Neural crest cell (in vitro differentiated cells): ENCODE measurements at regions not wholly inside any gene's neighbourhood (a gene's known extent, or its start where the extent isn't known, plus 50 kb on each side); places are given as distances from the start of the nearest gene placed in this dataset.

Experiments used
- DNase-seq: peaks from one replicate; pipeline ENCODE4 v3.0.0; 2021; ENCODE audit warnings: low read depth, mixed read lengths, low spot score
- H3K27ac Mint-ChIP-seq: one replicate; pipeline ENCODE4 v1.8.0; 2021; ENCODE audit warnings: mild to moderate bottlenecking, mixed read lengths; ENCODE audit not compliant: unreplicated experiment
- H3K27me3 Mint-ChIP-seq: 2 replicates; pipeline ENCODE4 v1.8.0; 2021; ENCODE audit warnings: low read depth, mild to moderate bottlenecking, mixed read lengths
- H3K36me3 Mint-ChIP-seq: 2 replicates; pipeline ENCODE4 v1.8.0; 2021; ENCODE audit warnings: low read depth, mild to moderate bottlenecking, mixed read lengths
- H3K4me1 Mint-ChIP-seq: 2 replicates; pipeline ENCODE4 v1.8.0; 2021; ENCODE audit warnings: mixed read lengths
- H3K4me3 Mint-ChIP-seq: one replicate; pipeline ENCODE4 v1.8.0; 2021; ENCODE audit warnings: mild to moderate bottlenecking, mixed read lengths
- H3K9me3 Mint-ChIP-seq: 2 replicates; pipeline ENCODE4 v1.8.0; 2021; ENCODE audit warnings: mixed read lengths
- TF ChIP-seq, protein P1 (sequence below): fragments of 200-600 bp; sonication (generic); conservative IDR thresholded peaks from 2 replicates; pipeline ENCODE4 v1.5.0; 2021; ENCODE audit warnings: antibody characterized with exemption, mild to moderate bottlenecking

DNA sequence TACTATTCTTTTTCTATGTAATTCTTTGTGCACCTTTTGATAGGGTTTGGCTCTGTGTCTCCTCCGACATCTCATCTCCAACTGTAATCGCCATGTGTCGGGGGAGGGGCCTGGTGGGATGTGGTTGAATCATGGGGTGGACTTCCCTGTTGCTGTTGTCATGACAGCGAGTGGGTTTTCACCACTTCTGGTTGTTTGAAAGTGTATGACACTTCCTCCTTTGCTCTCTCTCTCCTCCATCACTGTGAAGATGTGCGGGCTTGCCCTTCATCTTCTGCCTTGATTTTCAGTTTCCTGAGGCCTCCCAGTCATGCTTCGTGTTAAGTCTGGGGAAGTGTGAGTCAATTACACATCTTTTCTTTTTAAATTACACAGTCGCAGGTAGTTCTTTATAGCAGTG is 225.8 kb upstream of the DPPA4 start:
- Mint-ChIP-seq H3K27me3 (no peaks in the 10 kb centered on the region), H3K36me3 (peaks cover 5% of the 10 kb centered on the region), H3K9me3 (no peaks in the 10 kb centered on the region), H3K27ac (no peak overlapping the region), H3K4me3 (no peak overlapping the region), H3K4me1 (peaks cover 8% of the 10 kb centered on the region)
- TF ChIP-seq, protein P1, sequence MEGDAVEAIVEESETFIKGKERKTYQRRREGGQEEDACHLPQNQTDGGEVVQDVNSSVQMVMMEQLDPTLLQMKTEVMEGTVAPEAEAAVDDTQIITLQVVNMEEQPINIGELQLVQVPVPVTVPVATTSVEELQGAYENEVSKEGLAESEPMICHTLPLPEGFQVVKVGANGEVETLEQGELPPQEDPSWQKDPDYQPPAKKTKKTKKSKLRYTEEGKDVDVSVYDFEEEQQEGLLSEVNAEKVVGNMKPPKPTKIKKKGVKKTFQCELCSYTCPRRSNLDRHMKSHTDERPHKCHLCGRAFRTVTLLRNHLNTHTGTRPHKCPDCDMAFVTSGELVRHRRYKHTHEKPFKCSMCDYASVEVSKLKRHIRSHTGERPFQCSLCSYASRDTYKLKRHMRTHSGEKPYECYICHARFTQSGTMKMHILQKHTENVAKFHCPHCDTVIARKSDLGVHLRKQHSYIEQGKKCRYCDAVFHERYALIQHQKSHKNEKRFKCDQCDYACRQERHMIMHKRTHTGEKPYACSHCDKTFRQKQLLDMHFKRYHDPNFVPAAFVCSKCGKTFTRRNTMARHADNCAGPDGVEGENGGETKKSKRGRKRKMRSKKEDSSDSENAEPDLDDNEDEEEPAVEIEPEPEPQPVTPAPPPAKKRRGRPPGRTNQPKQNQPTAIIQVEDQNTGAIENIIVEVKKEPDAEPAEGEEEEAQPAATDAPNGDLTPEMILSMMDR: no peak
- no peak for DNase-seq

DNA sequence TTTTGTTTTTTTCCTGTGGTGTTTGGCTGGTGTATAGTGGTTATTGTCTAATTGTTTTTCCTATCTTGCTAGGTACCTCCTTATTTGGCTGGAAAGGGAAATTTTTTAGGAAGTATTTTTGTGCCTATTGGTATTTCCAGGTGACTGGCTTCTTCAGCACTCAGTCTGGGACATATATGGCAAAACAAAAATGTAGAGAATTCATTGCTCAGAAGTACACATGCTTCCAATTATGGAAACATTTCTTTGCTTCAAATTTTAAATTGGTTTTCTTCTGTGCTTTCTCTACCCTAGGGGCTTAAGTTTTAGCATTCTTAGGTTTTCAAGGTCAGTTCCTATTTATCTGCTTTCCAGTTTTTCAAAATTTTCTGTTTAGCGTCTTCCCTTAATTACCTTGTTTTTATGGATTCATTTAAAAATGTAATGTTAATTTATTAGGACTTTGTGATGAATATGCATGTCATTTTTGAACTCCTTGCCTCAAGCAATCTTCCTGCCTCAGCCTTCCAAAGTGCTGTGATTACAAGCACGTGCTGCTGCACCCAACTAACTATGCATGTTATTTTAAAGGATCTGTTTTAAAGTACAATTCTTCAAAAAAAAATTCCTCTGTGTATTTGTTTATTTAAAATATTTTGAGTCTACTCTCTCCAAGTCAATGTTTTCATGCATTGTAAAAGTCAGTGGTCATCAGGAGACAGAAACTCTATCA is 231.9 kb upstream of the DPPA4 start:
- no peaks in the 10 kb centered on the region for H3K36me3 Mint-ChIP-seq
- no peaks in the 10 kb centered on the region for H3K9me3 Mint-ChIP-seq
- no peaks in the 10 kb centered on the region for H3K27me3 Mint-ChIP-seq
- H3K27ac Mint-ChIP-seq: no peak overlapping the region
- DNase-seq: no peak
- peaks cover 6% of the 10 kb centered on the region for H3K4me1 Mint-ChIP-seq
- TF ChIP-seq, protein P1: no peak
- H3K4me3 Mint-ChIP-seq: no peak overlapping the region

DNA sequence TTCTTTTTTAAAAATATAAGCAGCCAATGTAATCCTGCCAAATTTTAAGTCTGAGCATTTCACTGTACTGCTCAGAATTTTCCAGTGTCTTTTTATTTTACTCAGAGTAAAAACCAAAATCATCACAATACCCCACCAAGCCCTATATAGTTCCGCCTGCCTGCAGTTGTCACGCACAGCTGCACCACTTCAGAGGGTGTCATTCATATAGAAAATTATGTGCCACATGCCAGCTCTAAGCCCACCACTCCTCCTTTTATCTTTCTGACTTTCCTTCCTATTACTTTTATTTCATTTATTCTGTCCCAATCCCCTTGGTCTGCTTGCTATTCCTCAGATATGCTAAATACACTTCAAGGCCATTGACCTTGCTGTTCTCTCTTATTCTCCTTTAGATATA is 233.1 kb upstream of the DPPA4 start:
- H3K4me3 Mint-ChIP-seq: no peak overlapping the region
- no peaks in the 10 kb centered on the region for H3K27me3 Mint-ChIP-seq
- H3K4me1 Mint-ChIP-seq: peaks cover 6% of the 10 kb centered on the region
- H3K27ac Mint-ChIP-seq: no peak overlapping the region
- H3K9me3 Mint-ChIP-seq: no peaks in the 10 kb centered on the region
- no peaks in the 10 kb centered on the region for H3K36me3 Mint-ChIP-seq
- no peak for DNase-seq
- TF ChIP-seq, protein P1: no peak

DNA sequence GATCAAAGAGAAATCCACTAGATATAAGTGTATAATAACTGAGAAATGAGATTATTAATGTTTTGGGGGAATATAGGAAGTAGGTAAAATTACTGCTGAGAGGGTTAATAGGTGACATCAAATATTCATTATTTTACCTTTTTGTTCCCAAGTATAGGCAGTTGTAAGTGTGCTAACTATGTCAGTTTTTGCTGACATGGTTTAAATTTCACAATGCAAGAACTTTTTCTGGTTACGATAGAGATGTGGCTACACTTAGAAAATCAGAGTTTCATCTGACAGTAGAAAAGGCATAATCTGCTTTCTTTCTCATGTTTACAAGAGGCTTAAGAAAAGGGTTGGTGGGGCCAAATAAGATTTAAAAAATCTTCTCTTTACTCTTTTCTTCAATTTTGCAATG is 235.0 kb upstream of the DPPA4 start:
- H3K27me3 Mint-ChIP-seq: no peaks in the 10 kb centered on the region
- peaks cover 6% of the 10 kb centered on the region for H3K4me1 Mint-ChIP-seq
- H3K27ac Mint-ChIP-seq: no peak overlapping the region
- H3K9me3 Mint-ChIP-seq: no peaks in the 10 kb centered on the region
- DNase-seq: no peak
- H3K4me3 Mint-ChIP-seq: no peak overlapping the region
- TF ChIP-seq, protein P1: no peak
- no peaks in the 10 kb centered on the region for H3K36me3 Mint-ChIP-seq

DNA sequence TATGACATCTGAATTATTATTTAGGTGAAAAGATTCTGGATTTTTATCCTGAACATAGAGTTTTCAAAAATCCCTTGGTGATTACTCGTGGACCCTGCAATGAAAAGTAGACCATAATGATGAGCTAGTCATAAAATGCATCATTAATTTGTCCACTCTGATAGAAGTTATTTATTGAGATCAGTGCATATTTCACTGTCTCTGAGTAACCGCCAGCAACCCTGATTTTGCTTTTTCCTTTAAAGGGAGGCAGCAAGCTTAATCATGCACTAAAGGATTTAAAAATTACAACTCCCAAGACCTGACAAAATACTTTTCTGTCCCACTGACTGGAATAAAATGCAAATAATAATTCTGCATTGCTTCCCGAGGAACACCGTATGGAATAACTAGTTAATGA is 259.6 kb upstream of the DPPA4 start:
- H3K27ac Mint-ChIP-seq: no peak overlapping the region
- H3K36me3 Mint-ChIP-seq: peaks cover 3% of the 10 kb centered on the region
- H3K4me1 Mint-ChIP-seq: no peaks in the 10 kb centered on the region
- no peak for DNase-seq
- peaks cover 11% of the 10 kb centered on the region for H3K9me3 Mint-ChIP-seq
- H3K4me3 Mint-ChIP-seq: no peak overlapping the region
- TF ChIP-seq, protein P1: no peak
- H3K27me3 Mint-ChIP-seq: no peaks in the 10 kb centered on the region
